ENCODE measurements at regions not wholly inside any gene's neighbourhood (a gene's known extent, or its start where the extent isn't known, plus 50 kb on each side); places are given as distances from the start of the nearest gene placed in this dataset.

GRCh38 chr9:104984542-104984941 lies 56.6 kb upstream of the ABCA1 start:
- DNase-seq, result no peak
- TF ChIP-seq NRF1 (IDR thresholded peaks at IDR 0.05; ENCODE audit: low read depth, low read length) (no peak), IRF3 (IDR thresholded peaks at IDR 0.05; ENCODE audit: low read depth, low read length) (no peak), TCF12 (IDR thresholded peaks at IDR 0.05) (no peak), PBX3 (IDR thresholded peaks at IDR 0.05) (no peak), TEAD4 (IDR thresholded peaks at IDR 0.05; ENCODE audit: borderline replicate concordance, insufficient read depth) (no peak), FOXJ3 (CRISPR knock-in tag; IDR thresholded peaks at IDR 0.05) (no peak), EP300 (IDR thresholded peaks at IDR 0.05; ENCODE audit: borderline replicate concordance in 1 of 2, low read depth in 1 of 2, low read length in 1 of 2) (no peak), FOSL2 (IDR thresholded peaks at IDR 0.05; ENCODE audit: borderline replicate concordance, low read depth) (no peak), MEF2A (IDR thresholded peaks at IDR 0.05; ENCODE audit: borderline replicate concordance, low read depth) (no peak), POLR2AphosphoS5 (IDR thresholded peaks at IDR 0.05; ENCODE audit: low read depth, low read length) (no peak), FOXM1 (IDR thresholded peaks at IDR 0.05; ENCODE audit: low read depth) (no peak), GATA2 (CRISPR knock-in tag; IDR thresholded peaks at IDR 0.05) (no peak), USF2 (IDR thresholded peaks at IDR 0.05; ENCODE audit: borderline replicate concordance, low read depth, low read length) (no peak), YY1 (IDR thresholded peaks at IDR 0.05; ENCODE audit: low read depth) (no peak), RXRA (IDR thresholded peaks at IDR 0.05; ENCODE audit: borderline replicate concordance, low read depth) (no peak), SIN3A (IDR thresholded peaks at IDR 0.05; ENCODE audit: borderline replicate concordance, low read depth, low read length) (no peak)
- Histone ChIP-seq H3K27me3 (ENCODE audit: insufficient read depth) (no peaks in the 10 kb centered on the region), H3K27ac (ENCODE audit: low read depth in 2 of 2, low read length in 1 of 2) (no peak overlapping the region), H3K9me3 (no peaks in the 10 kb centered on the region), H4K20me1 (ENCODE audit: insufficient read depth) (no peaks in the 10 kb centered on the region), H3K4me1 (ENCODE audit: control insufficient read depth in 1 of 2, insufficient read depth in 2 of 2, low read depth in 1 of 2, low read length in 1 of 2) (peaks cover 0 to 12% of the 10 kb centered on the region in 2 experiments; a peak in 2 of 4 replicates), H3K79me2 (ENCODE audit: insufficient read depth) (no peaks in the 10 kb centered on the region), H3K36me3 (replicated peaks in 1 of 2; ENCODE audit: control insufficient read depth in 1 of 2, insufficient read depth in 2 of 2, low read length in 1 of 2) (no peaks in the 10 kb centered on the region), H3K9me2 (no peaks in the 10 kb centered on the region), H2AFZ (ENCODE audit: low read depth) (no peak overlapping the region), H3K9ac (no peak overlapping the region), H3F3A (replicated peaks; ENCODE audit: insufficient read depth) (no peaks in the 10 kb centered on the region), H3K4me2 (no peak overlapping the region), H3K4me3 (ENCODE audit: low read depth in 2 of 2, low read length in 1 of 2) (no peak overlapping the region)
- ChIA-PET CTCF (interaction anchor here (0.6 to 1.7 kb wide), 5 partner anchors 9 to 165 kb away, joined by 3 to 5 read pairs (median 3); no protein-coding TSS in a partner anchor), POLR2A (no interaction called here)
- 26% methylated on average over 2 of the region's 2 CpGs for WGBS (ENCODE audit: low lambda C conversion rate)

- TF ChIP-seq SIN3A (IDR thresholded peaks at IDR 0.05; ENCODE audit: borderline replicate concordance, low read depth, low read length) (no peak), GATA2 (CRISPR knock-in tag; IDR thresholded peaks at IDR 0.05) (peak; percentile 60), EZH2phosphoT487 (IDR thresholded peaks at IDR 0.05; ENCODE audit: borderline replicate concordance, low read depth) (no peak), RXRA (IDR thresholded peaks at IDR 0.05; ENCODE audit: borderline replicate concordance, low read depth) (no peak), MXI1 (IDR thresholded peaks at IDR 0.05; ENCODE audit: low read depth, low read length) (no peak), RAD21 (IDR thresholded peaks at IDR 0.05; ENCODE audit: low read length) (no peak)
- Histone ChIP-seq H3K9ac (no peak overlapping the region), H3K27me3 (ENCODE audit: insufficient read depth) (no peaks in the 10 kb centered on the region), H4K20me1 (ENCODE audit: insufficient read depth) (no peaks in the 10 kb centered on the region), H3K36me3 (replicated peaks in 1 of 2; ENCODE audit: control insufficient read depth in 1 of 2, insufficient read depth in 2 of 2, low read length in 1 of 2) (no peaks in the 10 kb centered on the region), H3K4me2 (no peak overlapping the region), H3K4me3 (ENCODE audit: low read depth in 2 of 2, low read length in 1 of 2) (no peak overlapping the region), H3K9me3 (no peaks in the 10 kb centered on the region), H3K4me1 (ENCODE audit: control insufficient read depth in 1 of 2, insufficient read depth in 2 of 2, low read depth in 1 of 2, low read length in 1 of 2) (peaks cover 0 to 12% of the 10 kb centered on the region in 2 experiments; a peak in 2 of 4 replicates), H3F3A (replicated peaks; ENCODE audit: insufficient read depth) (no peaks in the 10 kb centered on the region), H3K9me2 (no peaks in the 10 kb centered on the region), H3K27ac (ENCODE audit: low read depth in 2 of 2, low read length in 1 of 2) (0 out of 4 replicates have a peak overlapping the region, but pooled peaks of 1 of the 2 experiments have one; percentile 34), H3K79me2 (ENCODE audit: insufficient read depth) (no peaks in the 10 kb centered on the region), H2AFZ (ENCODE audit: low read depth) (no peak overlapping the region)
- POLR2A ChIA-PET, result no interaction called here
- DNase-seq, result peak; percentile 53
- CTCF ChIA-PET, result interaction anchor here (0.6 to 1.7 kb wide), 4 partner anchors 9 to 165 kb away, joined by 3 to 5 read pairs (median 3); no protein-coding TSS in a partner anchor
- 40% methylated on average over 2 of the region's 2 CpGs for WGBS (ENCODE audit: low lambda C conversion rate)
These were observed 57.0 kb upstream of the ABCA1 start for GRCh38 chr9:104984948-104985347.
